ENCODE measurements at regions not wholly inside any gene's neighbourhood (a gene's known extent, or its start where the extent isn't known, plus 50 kb on each side); places are given as distances from the start of the nearest gene placed in this dataset.

DNA sequence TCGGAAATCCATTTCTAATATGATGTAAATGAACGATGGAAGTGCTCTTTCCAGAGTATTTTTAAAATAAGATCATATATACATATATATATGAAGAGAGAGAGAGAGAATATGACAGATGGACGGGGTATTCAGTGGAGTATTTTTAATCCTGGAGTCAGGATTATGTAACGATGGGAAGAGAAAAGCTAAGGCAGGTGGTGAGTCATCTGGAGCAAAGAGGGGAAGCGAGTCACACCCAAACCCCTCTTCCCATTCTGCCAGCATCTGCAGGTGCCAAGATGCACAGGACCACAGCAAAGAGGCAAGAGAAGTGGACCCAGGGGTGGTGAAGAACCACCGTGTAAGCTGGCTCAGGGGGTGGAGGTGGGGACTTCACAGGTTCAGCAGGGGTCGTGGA, 102.7 kb upstream of the GRIK3 start:
- TF ChIP-seq, protein P1, sequence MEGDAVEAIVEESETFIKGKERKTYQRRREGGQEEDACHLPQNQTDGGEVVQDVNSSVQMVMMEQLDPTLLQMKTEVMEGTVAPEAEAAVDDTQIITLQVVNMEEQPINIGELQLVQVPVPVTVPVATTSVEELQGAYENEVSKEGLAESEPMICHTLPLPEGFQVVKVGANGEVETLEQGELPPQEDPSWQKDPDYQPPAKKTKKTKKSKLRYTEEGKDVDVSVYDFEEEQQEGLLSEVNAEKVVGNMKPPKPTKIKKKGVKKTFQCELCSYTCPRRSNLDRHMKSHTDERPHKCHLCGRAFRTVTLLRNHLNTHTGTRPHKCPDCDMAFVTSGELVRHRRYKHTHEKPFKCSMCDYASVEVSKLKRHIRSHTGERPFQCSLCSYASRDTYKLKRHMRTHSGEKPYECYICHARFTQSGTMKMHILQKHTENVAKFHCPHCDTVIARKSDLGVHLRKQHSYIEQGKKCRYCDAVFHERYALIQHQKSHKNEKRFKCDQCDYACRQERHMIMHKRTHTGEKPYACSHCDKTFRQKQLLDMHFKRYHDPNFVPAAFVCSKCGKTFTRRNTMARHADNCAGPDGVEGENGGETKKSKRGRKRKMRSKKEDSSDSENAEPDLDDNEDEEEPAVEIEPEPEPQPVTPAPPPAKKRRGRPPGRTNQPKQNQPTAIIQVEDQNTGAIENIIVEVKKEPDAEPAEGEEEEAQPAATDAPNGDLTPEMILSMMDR (IDR thresholded peaks at IDR 0.05): no peak
- TF ChIP-seq POLR2A (IDR thresholded peaks at IDR 0.05): no peak

Data from testis (tissue), 2 donors.